Lower lobe of right lung (tissue), 2 donors: ENCODE measurements at regions not wholly inside any gene's neighbourhood (a gene's known extent, or its start where the extent isn't known, plus 50 kb on each side); places are given as distances from the start of the nearest gene placed in this dataset.

Experiments
- ATAC-seq, 2 donors: fragments of 200-7000 bp; cut with Tn5 transposase; one replicate each; pipeline ENCODE4 v1.9.1; 2020 to 2022; ENCODE audit warnings: mild to moderate bottlenecking in 2 of 2, moderate library complexity in 2 of 2
- DNase-seq: peaks from one replicate; pipeline ENCODE4 v3.0.0-alpha.2; 2020
- H3K27ac ChIP-seq: fragments of 200-600 bp; one replicate; pipeline ENCODE4 v1.8.0; 2022
- H3K27me3 ChIP-seq: fragments of 200-600 bp; one replicate; pipeline ENCODE4 v1.8.0; 2022; ENCODE audit warnings: low read depth
- H3K36me3 ChIP-seq: fragments of 200-600 bp; one replicate; pipeline ENCODE4 v1.8.0; 2022; ENCODE audit warnings: mild to moderate bottlenecking
- H3K4me1 ChIP-seq: fragments of 200-600 bp; one replicate; pipeline ENCODE4 v1.8.0; 2022
- H3K4me3 ChIP-seq: fragments of 200-600 bp; one replicate; pipeline ENCODE4 v1.8.0; 2022; ENCODE audit warnings: mild to moderate bottlenecking
- H3K9me3 ChIP-seq: fragments of 200-600 bp; one replicate; pipeline ENCODE4 v1.8.0; 2022
- intact Hi-C: fragments of 100-400 bp; cut with DNase I; formaldehyde crosslinking; loops from one replicate; pipeline ENCODE4 v1.11.0; 2022
- TF ChIP-seq, protein P1 (sequence below): fragments of 200-600 bp; IDR thresholded peaks from one replicate; pipeline ENCODE4 v1.8.0; 2022; ENCODE audit warnings: antibody characterized with exemption, mild to moderate bottlenecking
- donor health status: DM: no; HTN: yes; CAD: no; lungs with severe emphysema.

DNA sequence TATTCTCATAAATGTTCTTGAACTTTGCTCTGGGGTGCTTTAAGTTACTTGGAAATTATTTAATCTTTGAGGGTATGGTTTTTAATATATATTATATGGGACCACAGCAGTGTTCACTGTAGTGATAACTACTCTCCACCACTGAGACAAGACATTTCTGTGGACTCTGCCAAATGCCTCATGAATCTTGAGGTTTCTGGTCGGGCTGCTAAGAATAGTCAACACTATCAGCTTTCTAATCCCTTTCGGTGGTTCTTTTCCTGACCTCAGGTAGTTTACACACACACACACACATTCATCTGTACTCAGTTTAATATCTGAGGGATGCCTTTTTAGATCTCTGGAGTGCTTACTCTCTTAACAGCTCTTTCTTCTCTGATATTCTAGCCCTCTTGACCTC, 500.7 kb downstream of the MAFB start:
- Histone ChIP-seq H3K4me3 (no peak overlapping the region), H3K4me1 (peaks cover 6% of the 10 kb centered on the region), H3K9me3 (no peaks in the 10 kb centered on the region), H3K27ac (no peak overlapping the region), H3K36me3 (no peaks in the 10 kb centered on the region), H3K27me3 (no peaks in the 10 kb centered on the region)
- TF ChIP-seq, protein P1, sequence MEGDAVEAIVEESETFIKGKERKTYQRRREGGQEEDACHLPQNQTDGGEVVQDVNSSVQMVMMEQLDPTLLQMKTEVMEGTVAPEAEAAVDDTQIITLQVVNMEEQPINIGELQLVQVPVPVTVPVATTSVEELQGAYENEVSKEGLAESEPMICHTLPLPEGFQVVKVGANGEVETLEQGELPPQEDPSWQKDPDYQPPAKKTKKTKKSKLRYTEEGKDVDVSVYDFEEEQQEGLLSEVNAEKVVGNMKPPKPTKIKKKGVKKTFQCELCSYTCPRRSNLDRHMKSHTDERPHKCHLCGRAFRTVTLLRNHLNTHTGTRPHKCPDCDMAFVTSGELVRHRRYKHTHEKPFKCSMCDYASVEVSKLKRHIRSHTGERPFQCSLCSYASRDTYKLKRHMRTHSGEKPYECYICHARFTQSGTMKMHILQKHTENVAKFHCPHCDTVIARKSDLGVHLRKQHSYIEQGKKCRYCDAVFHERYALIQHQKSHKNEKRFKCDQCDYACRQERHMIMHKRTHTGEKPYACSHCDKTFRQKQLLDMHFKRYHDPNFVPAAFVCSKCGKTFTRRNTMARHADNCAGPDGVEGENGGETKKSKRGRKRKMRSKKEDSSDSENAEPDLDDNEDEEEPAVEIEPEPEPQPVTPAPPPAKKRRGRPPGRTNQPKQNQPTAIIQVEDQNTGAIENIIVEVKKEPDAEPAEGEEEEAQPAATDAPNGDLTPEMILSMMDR = no peak
- intact Hi-C loops = no loop called here
- no peak for ATAC-seq
- DNase-seq = no peak

DNA sequence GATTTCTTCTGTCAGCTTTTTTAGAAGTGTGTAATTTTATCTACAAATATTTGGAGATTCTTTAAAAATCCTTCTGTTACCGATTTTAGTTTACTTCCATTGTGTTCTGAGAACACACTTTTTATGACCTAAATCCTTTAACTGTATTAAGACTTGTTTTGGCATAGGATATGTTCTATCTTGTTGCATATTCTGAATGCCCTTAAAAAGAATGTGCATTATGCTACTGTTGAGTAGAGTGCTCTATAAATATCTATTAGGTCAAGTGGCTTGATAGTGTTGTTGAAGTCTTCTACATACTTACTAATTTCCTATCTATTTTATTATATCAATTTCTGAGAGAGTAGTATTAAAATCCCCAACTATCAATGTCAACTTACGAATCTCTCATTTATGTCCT, 502.2 kb downstream of the MAFB start:
- ATAC-seq = no peak
- no peak overlapping the region for H3K4me3 ChIP-seq
- H3K27ac ChIP-seq = no peak overlapping the region
- no peaks in the 10 kb centered on the region for H3K27me3 ChIP-seq
- no peaks in the 10 kb centered on the region for H3K9me3 ChIP-seq
- DNase-seq = no peak
- H3K4me1 ChIP-seq = peaks cover under 1% of the 10 kb centered on the region
- H3K36me3 ChIP-seq = no peaks in the 10 kb centered on the region
- intact Hi-C loops = no loop called here
- TF ChIP-seq, protein P1 = no peak

DNA sequence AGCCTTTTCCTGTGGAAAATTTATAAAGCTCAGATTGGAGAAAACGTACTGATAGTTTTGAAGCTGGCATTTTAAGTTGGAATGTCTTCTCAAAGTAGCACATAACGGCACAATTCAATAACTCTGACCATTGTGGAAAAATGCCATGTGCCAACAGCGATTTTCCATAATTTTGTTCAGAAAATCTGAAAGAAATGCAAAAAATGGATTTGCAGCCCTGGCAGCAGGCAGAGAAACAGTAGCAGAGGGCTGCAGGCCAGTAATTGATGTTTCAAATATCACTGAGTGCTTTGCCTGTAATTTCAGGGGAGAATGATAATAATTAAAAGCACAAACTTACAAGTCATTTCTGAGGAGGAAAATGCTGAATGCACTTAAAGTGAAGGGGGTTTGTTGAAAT, 507.4 kb downstream of the MAFB start:
- Histone ChIP-seq H3K36me3 (no peaks in the 10 kb centered on the region), H3K27ac (no peak overlapping the region), H3K27me3 (no peaks in the 10 kb centered on the region), H3K9me3 (no peaks in the 10 kb centered on the region), H3K4me1 (no peaks in the 10 kb centered on the region), H3K4me3 (no peak overlapping the region)
- TF ChIP-seq, protein P1 = no peak
- DNase-seq (no peak), ATAC-seq (no peak)
- intact Hi-C loops = no loop called here

DNA sequence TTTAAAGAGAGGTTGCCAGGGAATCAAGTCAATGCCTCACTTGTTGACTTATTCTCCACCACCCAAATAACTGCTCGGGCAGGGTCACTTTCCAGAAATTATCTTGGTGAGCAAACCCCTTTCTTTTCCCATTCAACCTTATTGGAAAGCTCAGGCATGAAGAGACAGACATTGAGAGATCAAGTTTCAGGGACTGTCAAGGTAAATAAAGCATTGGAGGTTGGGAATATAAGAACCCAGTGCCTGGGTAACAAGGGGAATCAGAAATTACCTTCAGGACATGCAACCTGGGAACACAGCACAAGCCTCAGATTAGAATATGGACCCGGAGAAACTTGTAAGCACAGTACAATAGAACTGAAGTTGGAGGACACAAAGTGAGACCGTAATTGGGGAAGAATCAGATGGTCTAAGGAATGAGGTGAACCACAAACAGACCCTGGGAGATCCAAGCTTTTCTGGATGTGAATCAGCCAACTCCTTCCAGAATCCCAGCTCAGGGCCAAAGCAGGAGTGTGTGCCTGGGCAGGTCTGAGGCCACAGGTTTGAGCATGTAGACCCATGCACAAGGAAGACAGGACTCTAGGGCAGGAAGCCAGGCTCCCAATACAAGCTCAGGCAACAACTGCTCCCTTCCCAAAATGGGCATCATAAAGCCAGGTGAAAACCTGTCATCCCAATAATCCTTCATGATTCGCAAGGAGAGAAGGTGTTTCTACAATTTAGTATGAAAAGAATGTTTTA, 512.8 kb downstream of the MAFB start:
- Histone ChIP-seq H3K4me1 (no peaks in the 10 kb centered on the region), H3K27me3 (peaks cover 8% of the 10 kb centered on the region), H3K27ac (no peak overlapping the region), H3K9me3 (no peaks in the 10 kb centered on the region), H3K4me3 (no peak overlapping the region), H3K36me3 (no peaks in the 10 kb centered on the region)
- intact Hi-C loops = no loop called here
- TF ChIP-seq, protein P1 = no peak
- ATAC-seq = no peak
- DNase-seq = no peak

DNA sequence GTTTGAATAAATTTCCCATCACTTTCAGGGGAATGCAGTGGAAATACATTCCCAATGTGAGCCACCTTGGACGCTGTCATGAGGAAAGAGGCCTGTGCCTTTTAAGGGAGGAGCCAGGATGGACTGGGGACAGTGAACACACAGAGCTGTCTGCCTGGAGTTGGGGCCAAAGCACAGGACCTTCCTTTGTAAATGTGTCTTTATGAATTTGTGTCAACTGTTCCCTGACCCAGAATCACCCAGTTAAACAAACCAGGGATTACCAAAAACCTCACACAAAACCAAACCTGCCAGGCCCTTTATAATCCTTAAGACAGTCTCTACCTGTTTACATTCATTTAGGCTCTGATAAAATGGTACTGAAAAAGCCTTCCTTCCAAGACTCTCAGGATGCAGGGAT, 513.7 kb downstream of the MAFB start:
- TF ChIP-seq, protein P1 = no peak
- DNase-seq (no peak), ATAC-seq (no peak)
- intact Hi-C loops = no loop called here
- peaks cover 8% of the 10 kb centered on the region for H3K27me3 ChIP-seq
- no peaks in the 10 kb centered on the region for H3K4me1 ChIP-seq
- no peaks in the 10 kb centered on the region for H3K9me3 ChIP-seq
- H3K36me3 ChIP-seq = no peaks in the 10 kb centered on the region
- no peak overlapping the region for H3K4me3 ChIP-seq
- H3K27ac ChIP-seq = no peak overlapping the region
